ENCODE measurements at regions not wholly inside any gene's neighbourhood (a gene's known extent, or its start where the extent isn't known, plus 50 kb on each side); places are given as distances from the start of the nearest gene placed in this dataset.

DNA sequence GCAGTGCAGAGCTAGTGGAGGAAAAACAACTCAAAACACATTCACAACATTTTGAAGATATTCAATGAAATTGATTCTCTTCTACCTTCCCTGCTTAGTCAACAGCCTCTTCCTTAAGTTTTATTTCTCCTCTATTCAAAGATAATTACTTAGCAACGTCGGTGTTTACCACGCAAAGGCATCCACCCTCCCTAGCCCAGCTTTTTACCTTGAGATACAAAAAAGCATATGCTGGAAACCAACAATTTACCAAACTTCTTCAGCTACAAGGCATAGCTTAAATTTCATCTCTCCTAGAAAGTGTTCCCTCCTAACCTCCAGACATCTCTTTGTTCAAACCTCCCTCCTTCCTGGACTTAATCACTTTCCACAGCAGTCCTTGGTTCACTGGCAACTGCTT is 102.8 kb upstream of the SOD1 start:
- FAIRE-seq (no peak), DNase-seq (ENCODE audit: low read depth, low spot score) (no peak)
- no peak overlapping the region for H3K9ac ChIP-seq (replicated peaks; ENCODE audit: extremely low read depth, insufficient read depth, low read length)
- no peaks in the 10 kb centered on the region for H3K9me1 ChIP-seq (replicated peaks; ENCODE audit: control insufficient read depth, extremely low read depth, insufficient read depth, low read length)
- H3K27ac ChIP-seq (ENCODE audit: insufficient read depth, low read depth, low read length): no peak overlapping the region
- H3K36me3 ChIP-seq (ENCODE audit: control insufficient read depth in 2 of 2, extremely low read depth in 1 of 2, insufficient read depth in 2 of 2, low read length in 2 of 2): no peaks in the 10 kb centered on the region
- H2AFZ ChIP-seq (ENCODE audit: low read depth, low read length): no peak overlapping the region
- H3K9me3 ChIP-seq (replicated peaks; ENCODE audit: control insufficient read depth, insufficient read depth, low read length): no peaks in the 10 kb centered on the region
- TF ChIP-seq POLR2A (IDR thresholded peaks at IDR 0.05; ENCODE audit: low read depth, low read length) (no peak), POLR2AphosphoS5 (IDR thresholded peaks at IDR 0.05; ENCODE audit: insufficient read depth, low read depth, low read length) (no peak), GATA2 (IDR thresholded peaks at IDR 0.05; ENCODE audit: insufficient read depth, insufficient read length, low read depth, low read length) (no peak), EZH2 (IDR thresholded peaks at IDR 0.05; ENCODE audit: borderline replicate concordance, low read depth, low read length, severe bottlenecking) (no peak)
- H4K20me1 ChIP-seq (replicated peaks; ENCODE audit: control insufficient read depth, extremely low read depth, insufficient read depth, low read length): no peaks in the 10 kb centered on the region
- H3K27me3 ChIP-seq (ENCODE audit: control insufficient read depth in 2 of 2, insufficient read depth in 2 of 2, low read length in 2 of 2): peaks cover 20 to 23% of the 10 kb centered on the region in 2 experiments
- POLR2A ChIA-PET: no interaction called here
- H3K4me1 ChIP-seq (ENCODE audit: control insufficient read depth, extremely low read depth, insufficient read depth, low read length): peaks cover 10% of the 10 kb centered on the region
- intact Hi-C loops (cut with micrococcal nuclease) (no loop called here), dilution Hi-C loops (cut with MboI; ENCODE audit: extremely low pct_ligation_motif_present, low sequenced_read_pairs) (no loop called here)
- CTCF ChIA-PET: no interaction called here
- H3K79me2 ChIP-seq (ENCODE audit: control insufficient read depth, insufficient read depth, low read length): no peaks in the 10 kb centered on the region
- no peak overlapping the region for H3K4me2 ChIP-seq (ENCODE audit: insufficient read depth, low read length)
- BruUV-seq (replicated peaks): no TSS peak
- no peak overlapping the region for H3K4me3 ChIP-seq (replicated peaks in 1 of 3; ENCODE audit: insufficient read depth in 1 of 3, low read depth in 1 of 3, low read length in 3 of 3)

DNA sequence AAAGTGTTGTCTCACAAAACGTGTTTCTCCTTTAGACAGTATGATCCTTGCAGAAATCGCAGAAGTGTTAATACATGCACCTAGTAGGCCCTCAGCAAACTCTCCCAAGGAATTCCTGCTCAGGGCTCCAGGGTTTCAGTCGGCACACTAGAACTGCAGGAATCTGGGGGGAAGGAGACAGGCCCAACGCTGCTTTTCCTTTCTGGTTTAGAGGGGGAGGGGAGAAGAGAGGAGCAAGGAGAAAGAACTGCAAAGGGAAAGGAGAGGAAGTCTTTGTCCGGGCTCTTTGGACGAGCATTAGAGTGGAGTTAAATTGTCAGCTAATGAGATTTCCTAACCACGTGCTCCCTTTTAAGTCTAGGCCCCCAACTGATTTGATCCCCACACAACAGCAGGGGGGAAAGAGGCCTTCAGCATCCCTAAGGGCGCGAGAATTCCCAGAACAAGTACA is 103.7 kb upstream of the SOD1 start:
- H2AFZ ChIP-seq (ENCODE audit: low read depth, low read length): no peak overlapping the region
- intact Hi-C loops (cut with micrococcal nuclease): no loop called here
- TF ChIP-seq EZH2 (IDR thresholded peaks at IDR 0.05; ENCODE audit: borderline replicate concordance, low read depth, low read length, severe bottlenecking) (no peak), GATA2 (IDR thresholded peaks at IDR 0.05; ENCODE audit: insufficient read depth, insufficient read length, low read depth, low read length) (no peak), FOS (IDR thresholded peaks at IDR 0.05; ENCODE audit: borderline replicate concordance, insufficient read depth, low read length) (no peak)
- no peak overlapping the region for H3K4me3 ChIP-seq (replicated peaks in 1 of 3; ENCODE audit: insufficient read depth in 1 of 3, low read depth in 1 of 3, low read length in 3 of 3)
- H3K9me3 ChIP-seq (replicated peaks; ENCODE audit: control insufficient read depth, insufficient read depth, low read length): no peaks in the 10 kb centered on the region
- H3K36me3 ChIP-seq (ENCODE audit: control insufficient read depth in 2 of 2, extremely low read depth in 1 of 2, insufficient read depth in 2 of 2, low read length in 2 of 2): no peaks in the 10 kb centered on the region
- no peak overlapping the region for H3K27ac ChIP-seq (ENCODE audit: insufficient read depth, low read depth, low read length)
- no peaks in the 10 kb centered on the region for H4K20me1 ChIP-seq (replicated peaks; ENCODE audit: control insufficient read depth, extremely low read depth, insufficient read depth, low read length)
- H3K9ac ChIP-seq (replicated peaks; ENCODE audit: extremely low read depth, insufficient read depth, low read length): no peak overlapping the region
- H3K4me1 ChIP-seq (ENCODE audit: control insufficient read depth, extremely low read depth, insufficient read depth, low read length): peaks cover 10% of the 10 kb centered on the region
- no peaks in the 10 kb centered on the region for H3K79me2 ChIP-seq (ENCODE audit: control insufficient read depth, insufficient read depth, low read length)
- H3K4me2 ChIP-seq (ENCODE audit: insufficient read depth, low read length): no peak overlapping the region
- dilution Hi-C loops (cut with MboI; ENCODE audit: extremely low pct_ligation_motif_present, low sequenced_read_pairs): no loop called here
- peaks cover 20 to 23% of the 10 kb centered on the region in 2 experiments for H3K27me3 ChIP-seq (ENCODE audit: control insufficient read depth in 2 of 2, insufficient read depth in 2 of 2, low read length in 2 of 2)
- FAIRE-seq (no peak), DNase-seq (ENCODE audit: low read depth, low spot score) (no peak)
- ChIA-PET CTCF (no interaction called here), POLR2A (no interaction called here)
- BruUV-seq (replicated peaks): no TSS peak
- no peaks in the 10 kb centered on the region for H3K9me1 ChIP-seq (replicated peaks; ENCODE audit: control insufficient read depth, extremely low read depth, insufficient read depth, low read length)
